GM12878 (cell line): ENCODE measurements at regions not wholly inside any gene's neighbourhood (a gene's known extent, or its start where the extent isn't known, plus 50 kb on each side); places are given as distances from the start of the nearest gene placed in this dataset.
A peak's percentile ranks its signal among the peaks of the same experiment; 100 is the strongest.

Experiments
- ATAC-seq: fragments of 200-7000 bp; cut with Tn5 transposase; 3 replicates; pipeline ENCODE4 v1.9.1; 2020; ENCODE audit warnings: mild to moderate bottlenecking, moderate library complexity
- BruUV-seq: library from RNA; stranded (reverse); fragments of 400-500 nt; replicated peaks from 2 replicates; lab custom pipeline; 2021; lab: Mats Ljungman, UMichigan
- CTCF ChIA-PET: fragments of 300-600 bp; sonication (Branson Sonifier 250); formaldehyde crosslinking; extraction: SDS; loops from one replicate; lab custom pipeline; 2021; ENCODE audit warnings: inconsistent platforms; lab: Yijun Ruan, JAX
- POLR2A ChIA-PET: fragments of 350-600 bp; formaldehyde crosslinking; extraction: SDS; loops from one replicate; lab custom pipeline; 2021; ENCODE audit warnings: inconsistent platforms; lab: Charles Lee
- RAD21 ChIA-PET: fragments of 300-600 bp; sonication (Branson Sonifier 250); formaldehyde crosslinking; loops from one replicate; lab custom pipeline; 2023; ENCODE audit warnings: antibody characterized with exemption; ENCODE audit not compliant: unreplicated experiment; lab: Charles Lee
- SMC1A ChIA-PET: fragments of 300-600 bp; sonication (Branson Sonifier 250); formaldehyde crosslinking; loops from one replicate; lab custom pipeline; 2023; ENCODE audit not compliant: unreplicated experiment, uncharacterized antibody; lab: Charles Lee
- DNase-seq: peaks from one replicate; pipeline ENCODE4 v3.0.0-alpha.2; 2011; ENCODE audit warnings: low read depth, low spot score
- FAIRE-seq: peaks from 3 replicates; lab custom pipeline; 2011; peaks lifted over from hg19 to GRCh38; lab: Jason Lieb, UNC
- H2AFZ ChIP-seq: 2 replicates; pipeline ENCODE4 v1.6.0; 2011; ENCODE audit warnings: low read depth, low read length, control low read depth; ENCODE audit not compliant: control insufficient read depth
- H3K27ac ChIP-seq: 2 replicates; pipeline ENCODE4 v1.5.1; 2011; ENCODE audit warnings: control low read depth; ENCODE audit not compliant: control insufficient read depth, insufficient read depth
- H3K27me3 ChIP-seq, 2 experiments: replicated peaks in 1 of 2; 2 replicates each; pipeline versions ENCODE4 v1.6.0 to v1.6.1; 2011; ENCODE audit warnings: low read length in 1 of 2; ENCODE audit not compliant: control insufficient read depth in 2 of 2, insufficient read depth in 2 of 2
- H3K36me3 ChIP-seq, 2 experiments: 2 replicates each; pipeline ENCODE4 v1.5.1; 2011; ENCODE audit warnings: low read length in 1 of 2; ENCODE audit not compliant: control insufficient read depth in 2 of 2, insufficient read depth in 2 of 2
- H3K4me1 ChIP-seq: 2 replicates; pipeline ENCODE4 v1.6.1; 2011; ENCODE audit warnings: mild to moderate bottlenecking, low read length, moderate library complexity, mixed read lengths; ENCODE audit not compliant: control insufficient read depth, insufficient read depth
- H3K4me2 ChIP-seq: 2 replicates; pipeline ENCODE4 v1.6.0; 2011; ENCODE audit warnings: control low read depth; ENCODE audit not compliant: control insufficient read depth, insufficient read depth
- H3K4me3 ChIP-seq: fragments of 200-600 bp; sonication (generic); 2 replicates; pipeline ENCODE4 v1.5.1; 2016
- H3K79me2 ChIP-seq: 2 replicates; pipeline ENCODE4 v1.6.0; 2011; ENCODE audit warnings: low read length; ENCODE audit not compliant: control insufficient read depth, insufficient read depth
- H3K9ac ChIP-seq: 2 replicates; pipeline ENCODE4 v1.8.0; 2011; ENCODE audit warnings: low read length, control low read depth, mixed read lengths; ENCODE audit not compliant: control insufficient read depth, insufficient read depth
- H3K9me3 ChIP-seq: replicated peaks from 3 replicates; pipeline ENCODE4 v1.5.1; 2011; ENCODE audit warnings: mild to moderate bottlenecking, low read length; ENCODE audit not compliant: control insufficient read depth, insufficient read depth
- H4K20me1 ChIP-seq: 2 replicates; pipeline ENCODE4 v1.6.0; 2011; ENCODE audit not compliant: control insufficient read depth, insufficient read depth
- ATF7 ChIP-seq: fragments of 450-650 bp; IDR thresholded peaks from 2 replicates; pipeline ENCODE4 v1.6.1; 2016; ENCODE audit warnings: low read depth, mild to moderate bottlenecking
- HCFC1 ChIP-seq: fragments of 150-350 bp; IDR thresholded peaks from 2 replicates; pipeline ENCODE4 v1.6.1; 2014; ENCODE audit warnings: low read length
- IRF5 ChIP-seq: fragments of 450-650 bp; IDR thresholded peaks from 2 replicates; pipeline ENCODE4 v1.6.1; 2017; ENCODE audit warnings: borderline replicate concordance
- RBBP5 ChIP-seq: fragments of 200-600 bp; sonication (generic); conservative IDR thresholded peaks from 2 replicates; pipeline ENCODE4 v1.6.1; 2016
- RELA ChIP-seq: fragments of 450-650 bp; IDR thresholded peaks from 2 replicates; pipeline ENCODE4 v1.8.0; 2014; ENCODE audit warnings: borderline replicate concordance; ENCODE audit not compliant: partially characterized antibody
- ZNF207 ChIP-seq: fragments of 450-650 bp; IDR thresholded peaks from 2 replicates; pipeline ENCODE4 v1.6.1; 2014; ENCODE audit warnings: antibody characterized with exemption, mild to moderate bottlenecking, borderline replicate concordance
- ZNF622 ChIP-seq: fragments of 450-650 bp; IDR thresholded peaks from 2 replicates; pipeline ENCODE4 v1.6.1; 2017; ENCODE audit warnings: mild to moderate bottlenecking, inconsistent platforms
- WGBS: methylation state at CpG from one replicate; pipeline ENCODE4 v1.1.6; 2016; ENCODE audit warnings: low lambda C conversion rate; ENCODE audit not compliant: insufficient replicate concordance, insufficient coverage; ENCODE audit errors: missing lambda C conversion rate; 5-methylcytosine and 5-hydroxymethylcytosine counted together
- in situ Hi-C: fragments of 300-500 bp; cut with MboI; formaldehyde crosslinking; loops from 9 replicates; pipeline ENCODE4 v1.14.3; 2018; ENCODE audit warnings: mixed read lengths
- intact Hi-C: fragments of 100-400 bp; cut with micrococcal nuclease; formaldehyde crosslinking; loops from one replicate; pipeline ENCODE4 v1.14.2; 2022; ENCODE audit not compliant: unreplicated experiment

GRCh38 chr10:92763634-92764155, 73.9 kb downstream of the HHEX start:
- H3K4me3 ChIP-seq, result no peak overlapping the region
- ChIA-PET CTCF (interaction anchor here (0.7 to 1.0 kb wide), 2 partner anchors 75 to 270 kb away, joined by 3 to 4 read pairs; no protein-coding TSS in a partner anchor), RAD21 (no interaction called here), POLR2A (no interaction called here), SMC1A (interaction anchor here (0.6 to 0.7 kb wide), 3 partner anchors 19 to 82 kb away, joined by 3 to 4 read pairs (median 3); no protein-coding TSS in a partner anchor)
- no peak overlapping the region for H2AFZ ChIP-seq
- H3K27ac ChIP-seq, result no peak overlapping the region
- intact Hi-C loops, result no loop called here
- H3K27me3 ChIP-seq, result no peaks in the 10 kb centered on the region; a peak in 1 of 4 replicates
- in situ Hi-C loops, result no loop called here
- WGBS, result 66% methylated on average over 4 of the region's 4 CpGs
- BruUV-seq, result no TSS peak
- no peaks in the 10 kb centered on the region for H3K79me2 ChIP-seq
- peaks cover 8% of the 10 kb centered on the region; the same call in 2 of the 3 replicates for H3K9me3 ChIP-seq
- no peak overlapping the region for H3K4me2 ChIP-seq
- H3K36me3 ChIP-seq, result no peaks in the 10 kb centered on the region
- FAIRE-seq, result no peak
- H4K20me1 ChIP-seq, result no peaks in the 10 kb centered on the region
- DNase-seq, result no peak
- ATAC-seq, result no peak
- no peak for TF ChIP-seq RBBP5
- peak; percentile 57 for TF ChIP-seq ATF7
- TF ChIP-seq RELA, result no peak
- no peak for TF ChIP-seq HCFC1
- no peak for TF ChIP-seq IRF5
- no peak overlapping the region for H3K9ac ChIP-seq
- H3K4me1 ChIP-seq, result no peaks in the 10 kb centered on the region

- WGBS, result 97% methylated on average over 2 of the region's 2 CpGs
- DNase-seq (no peak), ATAC-seq (no peak), FAIRE-seq (no peak)
- Histone ChIP-seq H3K36me3 (no peaks in the 10 kb centered on the region), H3K4me1 (no peaks in the 10 kb centered on the region), H3K79me2 (no peaks in the 10 kb centered on the region), H4K20me1 (no peaks in the 10 kb centered on the region), H3K9me3 (peaks cover 8% of the 10 kb centered on the region; the same call in 2 of the 3 replicates), H3K4me2 (no peak overlapping the region), H3K4me3 (no peak overlapping the region), H3K27ac (no peak overlapping the region), H2AFZ (no peak overlapping the region), H3K27me3 (peaks cover 0 to 3% of the 10 kb centered on the region in 2 experiments; a peak in 1 of 4 replicates), H3K9ac (no peak overlapping the region)
- ChIA-PET CTCF (interaction anchor here (0.6 to 0.9 kb wide), 2 partner anchors 24 to 27 kb away, joined by 3 read pairs; no protein-coding TSS in a partner anchor), RAD21 (no interaction called here), SMC1A (interaction anchor here (1.0 to 1.4 kb wide), 2 partner anchors 9 to 80 kb away, joined by 3 read pairs; no protein-coding TSS in a partner anchor), POLR2A (no interaction called here)
- TF ChIP-seq ZNF207, result no peak
- TF ChIP-seq ZNF622, result no peak
- 0 out of 2 replicates have a peak, but pooled peaks have one; percentile 37 for TF ChIP-seq ATF7
- intact Hi-C loops, result no loop called here
- in situ Hi-C loops, result no loop called here
- BruUV-seq, result no TSS peak
Measured at GRCh38 chr10:92766451-92766850, 76.7 kb downstream of the HHEX start.
